ENCODE measurements at regions not wholly inside any gene's neighbourhood (a gene's known extent, or its start where the extent isn't known, plus 50 kb on each side); places are given as distances from the start of the nearest gene placed in this dataset.
A peak's percentile ranks its signal among the peaks of the same experiment; 100 is the strongest.

- DNase-seq (ENCODE audit: low read depth in 4 of 4, low spot score in 3 of 4) = no peak
Measured at GRCh38 chr1:36650200-36651065, 167.7 kb upstream of the CSF3R start.

- no peak for DNase-seq (ENCODE audit: low read depth in 4 of 4, low spot score in 3 of 4)
Measured at GRCh38 chr1:36645867-36646266, 163.2 kb upstream of the CSF3R start.

- no peak for DNase-seq (ENCODE audit: low read depth in 4 of 4, low spot score in 3 of 4)
Measured at GRCh38 chr1:36644556-36644955, 161.8 kb upstream of the CSF3R start.

GRCh38 chr1:36643371-36644270 lies 160.9 kb upstream of the CSF3R start:
- no peak for DNase-seq (ENCODE audit: low read depth in 4 of 4, low spot score in 3 of 4)

GRCh38 chr1:36642802-36643201 lies 160.1 kb upstream of the CSF3R start:
- DNase-seq (ENCODE audit: low read depth in 4 of 4, low spot score in 3 of 4) = no peak

- no peak for DNase-seq (ENCODE audit: low read depth in 4 of 4, low spot score in 3 of 4)
Measured at GRCh38 chr1:36641776-36642175, 159.1 kb upstream of the CSF3R start.

GRCh38 chr1:36639461-36639860 lies 156.7 kb upstream of the CSF3R start:
- no peak for DNase-seq (ENCODE audit: low read depth in 4 of 4, low spot score in 3 of 4)

- no peak for DNase-seq (ENCODE audit: low read depth in 4 of 4, low spot score in 3 of 4)
Measured at GRCh38 chr1:36638268-36638667, 155.6 kb upstream of the CSF3R start.

- no peak for DNase-seq (ENCODE audit: low read depth in 4 of 4, low spot score in 3 of 4)
Measured at GRCh38 chr1:36636206-36636605, 153.5 kb upstream of the CSF3R start.

GRCh38 chr1:36635284-36635683 lies 152.6 kb upstream of the CSF3R start:
- no peak for DNase-seq (ENCODE audit: low read depth in 4 of 4, low spot score in 3 of 4)

- no peak for DNase-seq (ENCODE audit: low read depth in 4 of 4, low spot score in 3 of 4)
Measured at GRCh38 chr1:36628804-36629203, 146.1 kb upstream of the CSF3R start.

GRCh38 chr1:36626435-36626834 lies 143.7 kb upstream of the CSF3R start:
- no peak for DNase-seq (ENCODE audit: low read depth in 4 of 4, low spot score in 3 of 4)

- DNase-seq (ENCODE audit: low read depth in 4 of 4, low spot score in 3 of 4) = no peak
Measured at GRCh38 chr1:36625935-36626310, 143.2 kb upstream of the CSF3R start.

- DNase-seq (ENCODE audit: low read depth in 4 of 4, low spot score in 3 of 4) = no peak
Measured at GRCh38 chr1:36625253-36625934, 142.7 kb upstream of the CSF3R start.

GRCh38 chr1:36624466-36624865 lies 141.8 kb upstream of the CSF3R start:
- DNase-seq (ENCODE audit: low read depth in 4 of 4, low spot score in 3 of 4) = no peak

GRCh38 chr1:36622741-36623648 lies 140.3 kb upstream of the CSF3R start:
- DNase-seq (ENCODE audit: low read depth in 4 of 4, low spot score in 3 of 4) = peak in 3 of 4 donors; percentile 46 to 51 (median 48)

- DNase-seq (ENCODE audit: low read depth in 4 of 4, low spot score in 3 of 4) = no peak
Measured at GRCh38 chr1:36621531-36621930, 138.8 kb upstream of the CSF3R start.

GRCh38 chr1:36620142-36620541 lies 137.4 kb upstream of the CSF3R start:
- DNase-seq (ENCODE audit: low read depth in 4 of 4, low spot score in 3 of 4) = no peak

- DNase-seq (ENCODE audit: low read depth in 4 of 4, low spot score in 3 of 4) = no peak
Measured at GRCh38 chr1:36614991-36615390, 132.3 kb upstream of the CSF3R start.

- DNase-seq (ENCODE audit: low read depth in 4 of 4, low spot score in 3 of 4) = no peak
Measured at GRCh38 chr1:36614571-36614970, 131.9 kb upstream of the CSF3R start.
